Thyroid gland (tissue), 4 donors: ENCODE measurements at regions not wholly inside any gene's neighbourhood (a gene's known extent, or its start where the extent isn't known, plus 50 kb on each side); places are given as distances from the start of the nearest gene placed in this dataset.

Experiments used
- POLR2A ChIP-seq, 2 donors: fragments of 450-650 bp; IDR thresholded peaks; one replicate each; pipeline ENCODE4 v1.6.1; 2017; ENCODE audit warnings: antibody characterized with exemption in 2 of 2, mild to moderate bottlenecking in 2 of 2, moderate library complexity in 1 of 2
- TF ChIP-seq, protein P1 (sequence below), 6 experiments: fragments of 200-600 bp in 3 of 6; fragments of 450-650 bp in 3 of 6; sonication (generic) in 3 of 6; IDR thresholded peaks; one replicate each; pipeline ENCODE4 v1.5.1; 2016 to 2019; ENCODE audit warnings: antibody characterized with exemption in 6 of 6, mild to moderate bottlenecking in 2 of 6, inconsistent platforms in 1 of 6, moderate library complexity in 1 of 6

DNA sequence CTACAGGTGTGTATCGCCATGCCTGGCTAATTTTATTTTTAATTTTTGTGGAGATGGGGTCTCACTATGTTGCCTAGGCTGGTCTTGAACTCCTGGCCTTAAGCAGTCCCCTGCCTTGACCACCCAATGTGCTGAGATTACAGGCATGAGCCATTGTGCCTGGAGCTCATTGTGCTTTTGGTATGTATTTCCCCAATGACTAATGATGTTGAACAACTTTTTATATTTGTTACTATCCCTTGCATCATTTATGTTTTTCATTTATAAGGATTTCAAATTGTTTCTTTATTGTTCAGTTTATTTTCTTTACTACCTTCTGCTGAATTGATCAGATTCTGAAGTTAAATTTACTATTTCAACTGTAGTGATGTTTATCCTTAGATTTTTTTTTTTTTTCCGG lies 199.7 kb downstream of the CEP135 start:
- TF ChIP-seq, protein P1, sequence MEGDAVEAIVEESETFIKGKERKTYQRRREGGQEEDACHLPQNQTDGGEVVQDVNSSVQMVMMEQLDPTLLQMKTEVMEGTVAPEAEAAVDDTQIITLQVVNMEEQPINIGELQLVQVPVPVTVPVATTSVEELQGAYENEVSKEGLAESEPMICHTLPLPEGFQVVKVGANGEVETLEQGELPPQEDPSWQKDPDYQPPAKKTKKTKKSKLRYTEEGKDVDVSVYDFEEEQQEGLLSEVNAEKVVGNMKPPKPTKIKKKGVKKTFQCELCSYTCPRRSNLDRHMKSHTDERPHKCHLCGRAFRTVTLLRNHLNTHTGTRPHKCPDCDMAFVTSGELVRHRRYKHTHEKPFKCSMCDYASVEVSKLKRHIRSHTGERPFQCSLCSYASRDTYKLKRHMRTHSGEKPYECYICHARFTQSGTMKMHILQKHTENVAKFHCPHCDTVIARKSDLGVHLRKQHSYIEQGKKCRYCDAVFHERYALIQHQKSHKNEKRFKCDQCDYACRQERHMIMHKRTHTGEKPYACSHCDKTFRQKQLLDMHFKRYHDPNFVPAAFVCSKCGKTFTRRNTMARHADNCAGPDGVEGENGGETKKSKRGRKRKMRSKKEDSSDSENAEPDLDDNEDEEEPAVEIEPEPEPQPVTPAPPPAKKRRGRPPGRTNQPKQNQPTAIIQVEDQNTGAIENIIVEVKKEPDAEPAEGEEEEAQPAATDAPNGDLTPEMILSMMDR (IDR thresholded peaks at IDR 0.05), result no peak
- no peak for TF ChIP-seq POLR2A (IDR thresholded peaks at IDR 0.05)
